HG03097 (cell line): ENCODE measurements at regions not wholly inside any gene's neighbourhood (a gene's known extent, or its start where the extent isn't known, plus 50 kb on each side); places are given as distances from the start of the nearest gene placed in this dataset.

ENCODE experiments used
- ATAC-seq: cut with Tn5 transposase; IDR thresholded peaks from one replicate; pipeline ENCODE4 v1.9.1; 2021; ENCODE audit not compliant: unreplicated experiment, low FRiP score

- ATAC-seq, result no peak
Observed at GRCh38 chr13:81771951-81772350, 1431.0 kb upstream of the SPRY2 start.

DNA sequence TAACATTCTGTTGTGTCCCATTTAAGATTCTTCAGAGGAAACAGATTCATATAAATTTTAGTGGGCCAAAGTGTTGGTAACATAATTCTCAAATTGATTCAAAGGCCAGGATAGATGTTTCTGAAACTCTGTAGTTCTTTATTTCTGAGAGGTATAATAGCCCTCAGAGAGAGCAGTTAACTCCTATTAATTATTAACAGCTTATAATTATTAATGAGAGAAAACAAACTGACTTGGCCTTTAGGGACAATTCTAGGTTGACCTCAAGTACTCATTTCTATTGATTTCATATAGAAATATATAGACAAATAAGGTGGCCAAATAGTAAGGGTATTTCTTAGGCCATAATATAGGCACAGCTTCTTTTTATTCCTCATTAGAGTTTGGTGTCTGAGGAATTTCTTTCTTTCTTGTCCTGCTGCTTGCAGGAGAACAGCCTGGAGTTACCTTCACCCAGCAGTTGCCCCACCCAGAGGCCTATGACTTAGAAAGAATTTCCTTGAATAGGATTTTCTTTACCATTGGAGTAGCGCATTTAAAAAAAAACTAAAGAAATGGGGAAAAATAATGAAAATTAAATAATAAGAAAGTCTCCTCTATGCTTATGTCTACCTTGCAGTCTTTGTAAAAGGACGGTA, 1430.1 kb upstream of the SPRY2 start:
- no peak for ATAC-seq

DNA sequence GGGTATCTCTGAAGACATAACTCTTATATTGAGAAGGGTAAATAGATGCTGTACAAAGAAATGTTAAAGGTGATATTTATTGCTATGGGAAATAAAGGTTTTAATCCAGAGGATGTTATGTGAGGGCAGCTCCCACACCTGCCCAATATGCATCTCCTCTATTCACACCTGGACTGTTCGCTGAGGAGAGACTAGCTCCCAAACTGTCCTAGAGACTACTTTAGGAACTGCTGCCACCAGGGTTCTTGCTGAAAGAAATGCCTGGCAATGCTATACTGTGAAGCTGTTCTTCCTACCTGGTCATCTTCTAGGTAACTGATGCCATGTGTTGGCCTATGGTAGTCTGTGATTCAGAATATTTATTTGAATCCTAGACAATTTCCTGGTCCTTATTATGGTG, 1421.5 kb upstream of the SPRY2 start:
- no peak for ATAC-seq

DNA sequence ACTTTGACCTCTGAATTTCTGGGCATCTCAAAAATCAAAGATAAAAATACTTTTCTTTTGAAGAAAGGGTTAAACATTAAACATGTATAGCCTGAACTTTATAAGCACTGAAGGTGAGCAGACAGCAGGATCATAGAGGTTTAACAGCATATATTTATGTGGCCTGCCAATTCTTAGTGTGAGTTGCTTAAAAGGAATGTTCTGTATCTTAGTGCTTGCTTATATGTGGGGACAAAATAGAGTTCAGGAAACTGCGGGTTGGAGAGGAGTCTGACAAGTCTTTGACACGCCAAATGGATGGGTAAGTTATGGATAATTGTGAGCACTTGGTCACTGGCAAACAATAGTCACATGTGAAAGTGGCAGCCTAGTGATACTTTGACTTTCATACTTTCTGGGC, 1419.4 kb upstream of the SPRY2 start:
- no peak for ATAC-seq

- ATAC-seq, result no peak
Observed at GRCh38 chr13:81757348-81757970, 1416.5 kb upstream of the SPRY2 start.

DNA sequence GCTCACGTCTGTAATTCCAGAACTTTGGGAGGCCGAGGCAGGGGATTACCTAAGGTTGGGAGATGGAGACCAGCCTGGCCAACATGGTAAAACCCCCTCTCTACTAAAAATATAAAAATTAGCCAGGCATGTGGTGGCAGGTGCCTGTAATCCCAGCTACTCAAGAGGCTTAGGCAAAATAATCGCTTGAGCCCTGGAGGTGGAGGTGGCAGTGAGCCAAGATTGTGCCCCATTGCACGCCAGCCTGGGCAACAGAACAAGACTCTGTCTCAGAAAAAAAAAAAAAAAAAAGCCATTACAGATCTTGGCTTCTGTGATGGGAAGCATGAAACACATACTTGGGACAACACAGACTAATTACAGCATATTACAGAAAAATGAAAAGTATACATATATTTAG, 1404.5 kb upstream of the SPRY2 start:
- no peak for ATAC-seq

GRCh38 chr13:81738364-81738763, 1397.4 kb upstream of the SPRY2 start:
- no peak for ATAC-seq

GRCh38 chr13:81726037-81726726, 1385.3 kb upstream of the SPRY2 start:
- no peak for ATAC-seq

- no peak for ATAC-seq
Observed at GRCh38 chr13:81722456-81722855, 1381.5 kb upstream of the SPRY2 start.

GRCh38 chr13:81721400-81721799, 1380.5 kb upstream of the SPRY2 start:
- no peak for ATAC-seq

DNA sequence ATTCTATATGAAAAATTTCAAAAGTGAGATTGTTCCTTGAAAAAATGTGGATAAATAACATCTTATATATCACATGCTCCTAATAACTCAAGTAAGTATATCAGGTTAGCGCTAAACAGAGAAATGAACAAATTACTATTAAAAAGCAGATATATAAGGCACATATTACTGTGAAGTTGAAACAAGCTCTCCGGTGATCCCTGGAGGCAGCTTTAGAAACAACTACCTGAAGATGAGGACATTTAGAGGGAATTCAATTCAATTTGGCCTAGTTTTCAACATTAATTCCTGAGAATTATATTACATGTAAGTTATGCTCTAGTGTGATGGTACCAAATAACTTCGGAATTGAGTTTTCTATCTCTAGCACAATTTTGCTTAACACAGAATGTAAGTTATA, 1373.6 kb upstream of the SPRY2 start:
- ATAC-seq, result no peak

GRCh38 chr13:81713201-81713600, 1372.3 kb upstream of the SPRY2 start:
- ATAC-seq, result no peak

DNA sequence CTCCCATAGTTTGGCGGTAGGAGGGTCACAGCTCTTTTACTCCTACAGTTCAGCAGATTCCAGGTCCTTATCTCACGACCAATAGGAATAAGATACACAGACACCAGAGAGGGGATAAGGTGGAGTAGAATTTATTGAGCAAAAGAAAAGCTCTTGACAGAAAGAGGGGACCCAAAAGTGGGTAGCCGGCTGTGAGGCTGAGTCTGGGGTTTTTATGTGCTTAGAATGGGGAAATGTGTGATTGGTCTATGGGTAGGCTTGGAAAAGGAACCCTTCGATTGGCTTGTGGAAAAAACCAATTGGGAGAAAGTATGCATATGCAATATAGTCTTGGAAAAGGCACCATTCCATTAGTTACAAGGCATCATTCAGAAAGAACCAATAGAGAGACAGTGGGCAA, 1356.9 kb upstream of the SPRY2 start:
- ATAC-seq, result no peak

DNA sequence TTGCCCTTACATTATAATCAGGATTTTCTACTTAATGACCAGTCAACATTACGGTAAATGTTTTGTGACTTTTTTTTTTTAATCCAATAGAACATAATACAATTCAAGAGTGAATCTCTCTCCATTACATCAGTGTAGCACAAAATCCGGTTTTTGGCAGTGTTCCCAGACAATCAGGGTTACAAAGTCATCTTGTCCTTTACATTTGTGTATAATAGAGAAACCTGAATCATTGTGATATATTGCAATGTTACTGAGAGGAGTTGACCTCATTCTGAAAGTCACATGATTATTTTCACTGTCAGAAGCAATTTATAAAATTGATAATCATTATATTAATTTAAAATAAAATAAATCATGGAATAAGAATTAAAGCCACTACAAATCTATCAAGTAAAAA, 1346.0 kb upstream of the SPRY2 start:
- no peak for ATAC-seq

DNA sequence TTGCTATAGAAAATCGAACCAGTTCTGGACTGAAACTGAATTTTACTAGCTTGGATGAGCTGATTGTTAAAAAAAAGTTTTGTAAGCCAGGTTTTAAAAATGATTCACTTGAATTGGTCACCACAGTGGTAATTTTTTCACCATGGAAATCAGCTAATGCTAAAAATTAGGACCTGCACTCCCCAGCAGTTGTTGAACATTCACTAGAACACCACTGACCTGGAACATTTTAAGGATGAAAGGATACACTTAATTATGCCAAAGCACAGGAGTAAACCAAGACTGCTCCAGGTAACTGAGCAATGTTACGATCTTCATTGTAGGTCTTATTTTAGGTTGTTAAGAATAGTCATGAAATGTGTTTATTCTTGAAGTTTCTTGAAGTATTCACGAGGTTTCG, 1342.6 kb upstream of the SPRY2 start:
- ATAC-seq, result no peak

GRCh38 chr13:81682081-81682630, 1341.2 kb upstream of the SPRY2 start:
- no peak for ATAC-seq

- no peak for ATAC-seq
Observed at GRCh38 chr13:81677857-81678256, 1336.9 kb upstream of the SPRY2 start.

DNA sequence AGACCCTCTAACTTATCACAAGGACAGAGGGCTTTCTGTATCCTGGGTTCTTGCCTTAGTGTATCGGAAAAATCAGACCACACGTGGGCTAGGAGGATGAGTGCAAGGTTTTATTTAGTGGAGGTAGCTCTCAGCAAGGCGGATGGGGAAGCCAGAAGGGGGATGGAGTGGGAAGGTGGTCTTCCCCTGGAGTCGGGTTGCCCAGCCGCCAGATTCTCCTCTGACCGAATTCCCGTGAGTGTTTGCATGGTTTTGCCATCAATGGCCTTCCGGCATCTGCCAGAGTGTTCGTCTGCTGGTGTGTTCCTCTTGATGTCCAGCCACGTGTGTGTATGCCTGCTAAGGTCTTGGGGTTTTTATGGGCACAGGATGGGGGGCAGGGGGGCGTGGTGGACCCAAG, 1335.1 kb upstream of the SPRY2 start:
- ATAC-seq, result no peak

DNA sequence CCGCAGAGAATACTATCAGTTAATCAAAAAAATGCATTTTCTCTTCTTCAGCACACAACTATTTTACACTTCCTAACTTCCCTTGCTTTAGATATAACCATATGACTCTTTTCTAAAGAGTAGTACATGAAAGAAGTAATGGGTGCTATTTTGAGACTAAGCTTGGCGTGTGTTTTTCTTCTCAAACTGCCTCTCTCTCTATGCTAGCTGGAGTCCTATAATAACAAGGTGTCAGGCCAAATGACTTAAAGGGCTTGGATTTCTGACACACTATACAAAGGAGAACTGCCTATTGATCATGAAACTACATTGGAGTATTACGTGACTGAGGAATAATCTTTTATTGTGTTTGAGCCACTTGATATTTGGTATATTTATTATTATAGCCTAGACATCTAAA, 1330.1 kb upstream of the SPRY2 start:
- ATAC-seq, result no peak

DNA sequence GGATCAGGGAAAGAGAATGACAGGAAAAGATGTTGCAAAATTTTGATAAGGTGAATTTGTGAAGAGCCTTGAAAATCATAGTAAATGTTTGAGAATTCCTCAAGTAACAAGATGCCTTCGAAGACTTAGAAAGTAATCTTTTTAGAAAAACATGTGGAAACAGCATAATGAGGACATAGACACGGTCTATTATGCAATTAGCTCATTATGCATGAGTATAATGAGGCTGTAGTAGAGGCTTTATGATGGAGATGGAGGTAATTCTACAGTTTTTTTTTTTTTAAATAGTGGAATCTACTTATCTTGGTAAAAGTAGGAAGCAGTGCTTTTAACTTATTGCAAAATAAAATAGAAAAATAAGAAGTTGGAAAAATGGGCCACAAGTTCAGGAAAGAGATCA, 1329.1 kb upstream of the SPRY2 start:
- ATAC-seq, result no peak

DNA sequence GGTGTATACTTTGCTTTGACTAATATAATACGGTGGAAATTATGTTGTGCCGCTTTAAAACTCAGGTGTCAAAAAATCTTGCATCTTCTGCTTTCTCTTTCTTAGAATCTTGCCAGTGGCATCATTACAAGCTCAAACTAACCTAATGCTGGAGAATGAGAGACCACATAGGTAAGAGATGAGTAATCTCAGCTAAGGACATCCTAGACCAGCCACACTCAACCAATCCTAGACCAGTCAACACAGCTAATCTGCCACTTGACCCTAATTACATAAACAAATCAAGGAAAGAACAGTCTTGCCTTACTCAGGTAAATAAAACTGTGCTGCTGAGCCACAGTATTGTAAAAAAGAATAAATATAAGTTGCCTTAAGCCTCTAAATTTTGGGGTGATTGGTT, 1323.9 kb upstream of the SPRY2 start:
- ATAC-seq, result no peak

GRCh38 chr13:81659984-81660383, 1319.1 kb upstream of the SPRY2 start:
- no peak for ATAC-seq
